ENCODE measurements at regions not wholly inside any gene's neighbourhood (a gene's known extent, or its start where the extent isn't known, plus 50 kb on each side); places are given as distances from the start of the nearest gene placed in this dataset.

GRCh38 chr18:51426996-51427395 is 229.5 kb upstream of the MEX3C start:
- TF ChIP-seq CREB3 (CRISPR knock-in tag; IDR thresholded peaks at IDR 0.05): no peak
- TF ChIP-seq ZNF18 (CRISPR knock-in tag; IDR thresholded peaks at IDR 0.05; ENCODE audit: insufficient replicate concordance): no peak
- no peak for TF ChIP-seq TGIF2 (CRISPR knock-in tag; IDR thresholded peaks at IDR 0.05)
- TF ChIP-seq KDM5A (IDR thresholded peaks at IDR 0.05; ENCODE audit: borderline replicate concordance, low read length): no peak
- no peak for TF ChIP-seq POLR2AphosphoS2 (IDR thresholded peaks at IDR 0.05; ENCODE audit: low read depth, low read length)
- no peak for TF ChIP-seq PHF20 (CRISPR knock-in tag; IDR thresholded peaks at IDR 0.05)
- TF ChIP-seq ZNF274 (CRISPR knock-in tag; IDR thresholded peaks at IDR 0.05): no peak
- no peak for TF ChIP-seq ZNF577 (CRISPR knock-in tag; IDR thresholded peaks at IDR 0.05; ENCODE audit: borderline replicate concordance, low read depth)
- TF ChIP-seq MEIS2 (CRISPR knock-in tag; IDR thresholded peaks at IDR 0.05): no peak
- TF ChIP-seq YY1 (IDR thresholded peaks at IDR 0.05; ENCODE audit: insufficient read depth, insufficient replicate concordance, low read depth, low read length): no peak
- no peak for TF ChIP-seq BHLHE40 (IDR thresholded peaks at IDR 0.05; ENCODE audit: low read length)
- no peak for TF ChIP-seq MEF2D (CRISPR knock-in tag; IDR thresholded peaks at IDR 0.05)

All from HepG2 (cell line).